MM.1S (cell line): ENCODE measurements at regions not wholly inside any gene's neighbourhood (a gene's known extent, or its start where the extent isn't known, plus 50 kb on each side); places are given as distances from the start of the nearest gene placed in this dataset.

Source experiments
- EZH2 ChIP-seq: fragments of 300-600 bp; sonication (generic); optimal IDR thresholded peaks from 2 replicates; pipeline ENCODE3; 2017; ENCODE audit warnings: low read depth, mild to moderate bottlenecking, antibody characterized with exemption, low read length, mixed read lengths
- EZH2phosphoT487 ChIP-seq: fragments of 300-600 bp; sonication (generic); IDR thresholded peaks from 2 replicates; pipeline ENCODE4 v1.6.1; 2018; ENCODE audit warnings: antibody characterized with exemption, low read length
- TF ChIP-seq, protein P1 (sequence below): fragments of 300-600 bp; sonication (generic); IDR thresholded peaks from 2 replicates; pipeline ENCODE4 v1.5.1; 2016; ENCODE audit warnings: antibody characterized with exemption, low read length, mixed read lengths

DNA sequence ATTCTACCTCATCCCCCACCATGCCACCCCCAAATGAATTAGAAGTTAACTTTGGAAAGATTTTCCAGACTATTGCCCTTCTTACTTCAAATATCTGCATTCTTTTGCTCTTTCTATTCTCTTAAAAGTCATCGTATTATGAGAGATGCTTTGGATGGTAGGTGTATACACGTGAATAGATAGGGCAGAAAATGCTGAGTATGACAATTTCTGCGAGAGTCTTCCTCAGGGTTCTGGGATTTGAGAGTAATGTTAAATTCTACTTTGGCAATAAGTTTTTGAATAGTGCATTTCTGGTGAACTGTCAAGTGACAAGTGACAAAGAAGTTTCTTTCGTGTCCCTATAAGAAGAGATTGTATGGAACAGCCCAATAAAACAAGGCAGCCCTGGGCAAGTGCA, 137.6 kb upstream of the DSEL start:
- TF ChIP-seq EZH2: no peak
- TF ChIP-seq, protein P1, sequence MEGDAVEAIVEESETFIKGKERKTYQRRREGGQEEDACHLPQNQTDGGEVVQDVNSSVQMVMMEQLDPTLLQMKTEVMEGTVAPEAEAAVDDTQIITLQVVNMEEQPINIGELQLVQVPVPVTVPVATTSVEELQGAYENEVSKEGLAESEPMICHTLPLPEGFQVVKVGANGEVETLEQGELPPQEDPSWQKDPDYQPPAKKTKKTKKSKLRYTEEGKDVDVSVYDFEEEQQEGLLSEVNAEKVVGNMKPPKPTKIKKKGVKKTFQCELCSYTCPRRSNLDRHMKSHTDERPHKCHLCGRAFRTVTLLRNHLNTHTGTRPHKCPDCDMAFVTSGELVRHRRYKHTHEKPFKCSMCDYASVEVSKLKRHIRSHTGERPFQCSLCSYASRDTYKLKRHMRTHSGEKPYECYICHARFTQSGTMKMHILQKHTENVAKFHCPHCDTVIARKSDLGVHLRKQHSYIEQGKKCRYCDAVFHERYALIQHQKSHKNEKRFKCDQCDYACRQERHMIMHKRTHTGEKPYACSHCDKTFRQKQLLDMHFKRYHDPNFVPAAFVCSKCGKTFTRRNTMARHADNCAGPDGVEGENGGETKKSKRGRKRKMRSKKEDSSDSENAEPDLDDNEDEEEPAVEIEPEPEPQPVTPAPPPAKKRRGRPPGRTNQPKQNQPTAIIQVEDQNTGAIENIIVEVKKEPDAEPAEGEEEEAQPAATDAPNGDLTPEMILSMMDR: no peak
- TF ChIP-seq EZH2phosphoT487: no peak
